ENCODE measurements at regions not wholly inside any gene's neighbourhood (a gene's known extent, or its start where the extent isn't known, plus 50 kb on each side); places are given as distances from the start of the nearest gene placed in this dataset.

DNA sequence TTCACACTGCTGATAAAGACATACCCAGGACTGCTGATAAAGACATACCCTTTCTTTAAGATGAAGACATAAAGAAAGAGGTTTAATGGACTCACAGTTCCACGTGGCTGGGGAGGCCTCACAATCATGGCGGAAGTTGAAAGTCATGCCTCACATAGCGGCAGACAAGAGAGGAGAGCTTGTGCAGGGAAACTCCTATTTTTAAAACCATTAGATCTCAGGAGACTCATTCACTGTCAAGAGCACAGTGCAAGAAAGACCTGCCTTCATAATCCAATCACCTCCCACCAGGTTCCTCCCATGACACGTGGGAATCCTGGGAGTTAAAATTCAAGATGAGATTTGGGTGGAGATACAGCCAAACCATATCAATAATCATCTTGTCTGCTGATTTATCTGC lies 278.1 kb downstream of the SLC6A15 start:
- Mint-ChIP-seq H3K36me3 (ENCODE audit: low read depth) (no peaks in the 10 kb centered on the region; the same call in 1 of the 2 replicates), H3K9me3 (no peaks in the 10 kb centered on the region), H3K27ac (no peak overlapping the region), H3K27me3 (ENCODE audit: insufficient read depth) (no peaks in the 10 kb centered on the region), H3K4me1 (ENCODE audit: low read depth) (peaks cover 35% of the 10 kb centered on the region), H3K4me3 (no peak overlapping the region)
- TF ChIP-seq, protein P1, sequence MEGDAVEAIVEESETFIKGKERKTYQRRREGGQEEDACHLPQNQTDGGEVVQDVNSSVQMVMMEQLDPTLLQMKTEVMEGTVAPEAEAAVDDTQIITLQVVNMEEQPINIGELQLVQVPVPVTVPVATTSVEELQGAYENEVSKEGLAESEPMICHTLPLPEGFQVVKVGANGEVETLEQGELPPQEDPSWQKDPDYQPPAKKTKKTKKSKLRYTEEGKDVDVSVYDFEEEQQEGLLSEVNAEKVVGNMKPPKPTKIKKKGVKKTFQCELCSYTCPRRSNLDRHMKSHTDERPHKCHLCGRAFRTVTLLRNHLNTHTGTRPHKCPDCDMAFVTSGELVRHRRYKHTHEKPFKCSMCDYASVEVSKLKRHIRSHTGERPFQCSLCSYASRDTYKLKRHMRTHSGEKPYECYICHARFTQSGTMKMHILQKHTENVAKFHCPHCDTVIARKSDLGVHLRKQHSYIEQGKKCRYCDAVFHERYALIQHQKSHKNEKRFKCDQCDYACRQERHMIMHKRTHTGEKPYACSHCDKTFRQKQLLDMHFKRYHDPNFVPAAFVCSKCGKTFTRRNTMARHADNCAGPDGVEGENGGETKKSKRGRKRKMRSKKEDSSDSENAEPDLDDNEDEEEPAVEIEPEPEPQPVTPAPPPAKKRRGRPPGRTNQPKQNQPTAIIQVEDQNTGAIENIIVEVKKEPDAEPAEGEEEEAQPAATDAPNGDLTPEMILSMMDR (IDR thresholded peaks at IDR 0.05), result no peak
- DNase-seq, result no peak

DNA sequence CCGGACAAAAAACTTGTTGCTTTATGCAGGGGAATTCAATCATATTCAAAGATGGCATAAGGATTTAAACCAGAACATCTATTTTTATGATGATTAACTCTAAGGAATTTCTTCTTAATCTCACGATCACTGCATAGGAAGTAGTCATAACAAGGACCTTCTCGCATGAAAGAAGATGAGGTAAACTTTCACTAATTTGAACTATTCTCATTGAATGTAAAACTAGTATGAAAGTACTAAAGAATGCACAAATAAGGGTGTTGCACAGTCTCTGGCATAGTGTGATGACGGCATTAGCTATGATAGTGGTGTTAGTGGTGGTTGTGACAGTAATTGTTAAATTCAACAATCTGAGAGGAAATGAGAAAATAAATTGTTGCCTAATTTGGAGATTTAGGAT lies 280.0 kb downstream of the SLC6A15 start:
- DNase-seq, result peak; percentile 26
- TF ChIP-seq, protein P1 (IDR thresholded peaks at IDR 0.05), result no peak
- no peak overlapping the region; the same call in 1 of the 2 replicates for H3K4me3 Mint-ChIP-seq

DNA sequence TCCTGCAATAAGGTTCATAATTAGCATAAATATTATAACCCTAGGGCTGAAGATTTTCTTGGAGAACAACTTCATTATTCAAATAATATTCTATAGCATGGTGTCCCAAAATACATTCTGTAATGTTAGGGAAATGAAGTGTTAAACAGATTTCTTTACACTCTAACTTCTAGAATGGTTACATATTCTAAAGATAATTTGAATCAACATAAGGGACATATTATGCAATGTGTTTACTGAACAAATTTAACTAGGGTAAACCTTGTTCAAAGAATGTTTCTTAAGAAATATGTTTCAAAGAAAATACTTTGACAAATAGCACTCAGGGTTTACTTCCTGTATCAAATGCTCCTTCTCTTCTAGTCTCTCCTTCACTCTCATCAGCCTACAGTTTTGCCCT lies 281.6 kb downstream of the SLC6A15 start:
- TF ChIP-seq, protein P1 (IDR thresholded peaks at IDR 0.05), result no peak
- no peak overlapping the region for H3K4me3 Mint-ChIP-seq
- no peaks in the 10 kb centered on the region for H3K9me3 Mint-ChIP-seq
- H3K36me3 Mint-ChIP-seq (ENCODE audit: low read depth), result no peaks in the 10 kb centered on the region; the same call in 1 of the 2 replicates
- no peaks in the 10 kb centered on the region for H3K27me3 Mint-ChIP-seq (ENCODE audit: insufficient read depth)
- H3K27ac Mint-ChIP-seq, result no peak overlapping the region
- peaks cover 11% of the 10 kb centered on the region for H3K4me1 Mint-ChIP-seq (ENCODE audit: low read depth)
- no peak for DNase-seq

More for the DNA sequence above, 280.0 kb downstream of the SLC6A15 start:
- Mint-ChIP-seq H3K4me1 (ENCODE audit: low read depth) (peaks cover 20% of the 10 kb centered on the region), H3K36me3 (ENCODE audit: low read depth) (no peaks in the 10 kb centered on the region; the same call in 1 of the 2 replicates), H3K27me3 (ENCODE audit: insufficient read depth) (no peaks in the 10 kb centered on the region), H3K9me3 (no peaks in the 10 kb centered on the region), H3K27ac (peak overlapping the region; percentile 2; the same call in 1 of the 2 replicates)

DNA sequence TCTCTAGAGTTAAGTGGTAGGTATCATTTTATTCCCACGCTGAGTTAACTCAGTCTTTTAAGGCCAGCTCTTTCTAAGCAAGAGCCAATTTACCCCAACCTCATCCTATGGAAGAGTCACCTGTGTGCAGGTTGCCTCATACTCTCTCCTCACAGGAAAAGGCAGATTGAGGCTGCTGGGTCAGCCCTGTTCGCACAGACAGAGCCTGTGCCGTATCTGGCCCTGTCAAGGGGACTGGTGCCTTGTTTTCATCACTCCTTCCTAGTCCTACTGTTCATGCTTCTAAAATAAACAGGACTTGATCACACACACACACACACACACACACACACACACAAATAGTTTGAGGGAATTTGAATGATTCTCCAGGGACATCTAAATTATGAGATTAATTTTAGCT lies 285.0 kb downstream of the SLC6A15 start:
- TF ChIP-seq, protein P1 (IDR thresholded peaks at IDR 0.05), result no peak
- Mint-ChIP-seq H3K4me1 (ENCODE audit: low read depth) (peaks cover 7% of the 10 kb centered on the region), H3K27me3 (ENCODE audit: insufficient read depth) (no peaks in the 10 kb centered on the region), H3K27ac (no peak overlapping the region), H3K36me3 (ENCODE audit: low read depth) (no peaks in the 10 kb centered on the region; the same call in 1 of the 2 replicates), H3K4me3 (no peak overlapping the region), H3K9me3 (no peaks in the 10 kb centered on the region)
- no peak for DNase-seq

DNA sequence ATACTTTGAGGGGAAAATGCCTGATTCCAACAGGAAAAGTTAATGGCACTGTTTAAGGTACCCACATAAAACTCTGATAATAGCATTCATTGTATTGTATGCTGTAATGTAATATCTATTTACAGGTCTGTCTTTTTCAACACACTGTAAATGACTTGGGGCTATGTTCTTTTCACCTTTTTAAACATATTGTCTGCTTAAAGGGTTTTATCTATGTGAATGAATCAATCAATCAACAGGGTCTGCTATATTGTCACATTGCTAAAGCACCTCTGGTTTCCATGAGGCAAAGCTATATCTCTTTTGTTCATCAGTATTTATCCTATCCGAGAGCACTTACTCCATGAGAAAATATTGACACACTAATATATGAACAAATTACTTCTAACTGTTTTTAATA lies 288.0 kb downstream of the SLC6A15 start:
- Mint-ChIP-seq H3K9me3 (no peaks in the 10 kb centered on the region), H3K4me3 (no peak overlapping the region), H3K27ac (no peak overlapping the region), H3K36me3 (ENCODE audit: low read depth) (no peaks in the 10 kb centered on the region), H3K27me3 (ENCODE audit: insufficient read depth) (no peaks in the 10 kb centered on the region), H3K4me1 (ENCODE audit: low read depth) (no peaks in the 10 kb centered on the region)
- TF ChIP-seq, protein P1 (IDR thresholded peaks at IDR 0.05), result no peak
- no peak for DNase-seq

Measured in HFFc6 (cell line).